GM19463 (cell line): ENCODE measurements at regions not wholly inside any gene's neighbourhood (a gene's known extent, or its start where the extent isn't known, plus 50 kb on each side); places are given as distances from the start of the nearest gene placed in this dataset.
"Not testable (repeated sequence)": the region's sequence is repeated elsewhere in the genome, so short reads cannot be mapped to it uniquely, and the experiment has no call there.

Source experiments
- ATAC-seq: cut with Tn5 transposase; IDR thresholded peaks from one replicate; pipeline ENCODE4 v1.9.1; 2021; ENCODE audit warnings: mild to moderate bottlenecking, moderate library complexity; ENCODE audit not compliant: unreplicated experiment

GRCh38 chr5:143898916-143899591 is 87.1 kb downstream of the HMHB1 start:
- no peak for ATAC-seq

GRCh38 chr5:143908959-143909358 is 97.0 kb downstream of the HMHB1 start:
- ATAC-seq = no peak

GRCh38 chr5:143913008-143913752 is 101.2 kb downstream of the HMHB1 start:
- no peak for ATAC-seq

GRCh38 chr5:143914756-143915155 is 102.8 kb downstream of the HMHB1 start:
- no peak for ATAC-seq

- no peak for ATAC-seq
Measured at GRCh38 chr5:143916451-143916850, 104.5 kb downstream of the HMHB1 start.

GRCh38 chr5:143918961-143919360 is 107.0 kb downstream of the HMHB1 start:
- no peak for ATAC-seq

- no peak for ATAC-seq
Measured at GRCh38 chr5:143920772-143921171, 108.8 kb downstream of the HMHB1 start.

GRCh38 chr5:143921525-143922311 is 109.8 kb downstream of the HMHB1 start:
- no peak for ATAC-seq

- no peak for ATAC-seq
Measured at GRCh38 chr5:143922718-143923117, 110.8 kb downstream of the HMHB1 start.

- ATAC-seq = peak; percentile 71
Measured at GRCh38 chr5:143923634-143924266, 111.8 kb downstream of the HMHB1 start.

- ATAC-seq = no peak
Measured at GRCh38 chr5:143924311-143924978, 112.5 kb downstream of the HMHB1 start.

GRCh38 chr5:143924979-143925325 is 113.0 kb downstream of the HMHB1 start:
- not testable (repeated sequence) for ATAC-seq

- no peak for ATAC-seq
Measured at GRCh38 chr5:143929486-143929885, 117.5 kb downstream of the HMHB1 start.

GRCh38 chr5:143930561-143930960 is 118.6 kb downstream of the HMHB1 start:
- no peak for ATAC-seq

- ATAC-seq = no peak
Measured at GRCh38 chr5:143931476-143931875, 119.5 kb downstream of the HMHB1 start.

- ATAC-seq = no peak
Measured at GRCh38 chr5:143931986-143932385, 120.0 kb downstream of the HMHB1 start.

- ATAC-seq = no peak
Measured at GRCh38 chr5:143932584-143932983, 120.6 kb downstream of the HMHB1 start.

GRCh38 chr5:143933451-143933850 is 121.5 kb downstream of the HMHB1 start:
- ATAC-seq = no peak

- ATAC-seq = no peak
Measured at GRCh38 chr5:143934821-143935220, 122.9 kb downstream of the HMHB1 start.

- ATAC-seq = no peak
Measured at GRCh38 chr5:143938230-143938629, 126.3 kb downstream of the HMHB1 start.

GRCh38 chr5:143946837-143947236 is 134.9 kb downstream of the HMHB1 start:
- ATAC-seq = no peak
